GM18508 (cell line): ENCODE measurements at regions not wholly inside any gene's neighbourhood (a gene's known extent, or its start where the extent isn't known, plus 50 kb on each side); places are given as distances from the start of the nearest gene placed in this dataset.
"Not testable (repeated sequence)": the region's sequence is repeated elsewhere in the genome, so short reads cannot be mapped to it uniquely, and the experiment has no call there.

ENCODE experiments used
- ATAC-seq: cut with Tn5 transposase; IDR thresholded peaks from one replicate; pipeline ENCODE4 v1.9.1; 2021; ENCODE audit warnings: moderate number of reproducible peaks; ENCODE audit not compliant: insufficient read depth, unreplicated experiment

- ATAC-seq, result no peak
These were observed 171.6 kb downstream of the TMEM200A start for GRCh38 chr6:130537447-130537846.

GRCh38 chr6:130547723-130548122 is 181.9 kb downstream of the TMEM200A start:
- ATAC-seq, result no peak

- no peak for ATAC-seq
These were observed 191.8 kb downstream of the TMEM200A start for GRCh38 chr6:130557481-130558112.

- ATAC-seq, result no peak
These were observed 192.3 kb downstream of the TMEM200A start for GRCh38 chr6:130558131-130558530.

GRCh38 chr6:130559166-130559565 is 193.3 kb downstream of the TMEM200A start:
- ATAC-seq, result no peak

GRCh38 chr6:130560231-130560630 is 194.4 kb downstream of the TMEM200A start:
- no peak for ATAC-seq

GRCh38 chr6:130561159-130561558 is 195.3 kb downstream of the TMEM200A start:
- not testable (repeated sequence) for ATAC-seq

- no peak for ATAC-seq
These were observed 199.9 kb downstream of the TMEM200A start for GRCh38 chr6:130565696-130566095.

- ATAC-seq, result no peak
These were observed 208.3 kb downstream of the TMEM200A start for GRCh38 chr6:130574146-130574545.

GRCh38 chr6:130575557-130575956 is 209.7 kb downstream of the TMEM200A start:
- ATAC-seq, result no peak

GRCh38 chr6:130575971-130576370 is 210.2 kb downstream of the TMEM200A start:
- peak; percentile 99 for ATAC-seq

- no peak for ATAC-seq
These were observed 211.5 kb downstream of the TMEM200A start for GRCh38 chr6:130577178-130577919.

- ATAC-seq, result no peak
These were observed 212.9 kb downstream of the TMEM200A start for GRCh38 chr6:130578713-130579112.

GRCh38 chr6:130583268-130583667 is 217.5 kb downstream of the TMEM200A start:
- ATAC-seq, result no peak

GRCh38 chr6:130585587-130585986 is 219.8 kb downstream of the TMEM200A start:
- no peak for ATAC-seq

- no peak for ATAC-seq
These were observed 222.1 kb downstream of the TMEM200A start for GRCh38 chr6:130587778-130588520.

GRCh38 chr6:130593200-130593599 is 227.4 kb downstream of the TMEM200A start:
- ATAC-seq, result peak; percentile 68

- ATAC-seq, result no peak
These were observed 228.1 kb downstream of the TMEM200A start for GRCh38 chr6:130593948-130594347.

GRCh38 chr6:130598021-130598989 is 228.9 kb upstream of the SMLR1 start:
- ATAC-seq, result no peak

GRCh38 chr6:130600880-130601341 is 226.3 kb upstream of the SMLR1 start:
- ATAC-seq, result no peak
